ENCODE measurements at regions not wholly inside any gene's neighbourhood (a gene's known extent, or its start where the extent isn't known, plus 50 kb on each side); places are given as distances from the start of the nearest gene placed in this dataset.

GRCh38 chr10:52877451-52877850, 104.9 kb upstream of the MBL2 start:
- WGBS, 2 donors (ENCODE audit: extremely low coverage in 2 of 2, insufficient read length in 2 of 2, insufficient replicate concordance in 1 of 2): no CpG with 5 or more reads among the region's 4 CpGs
- Histone ChIP-seq H2BK15ac (ENCODE audit: low read length) (no peak overlapping the region), H4K91ac (ENCODE audit: low read depth, low read length, poor library complexity) (no peak overlapping the region), H3K18ac (ENCODE audit: low read length) (no peak overlapping the region), H3K36me3 (replicated peaks in 1 of 2; ENCODE audit: control insufficient read depth in 2 of 2, insufficient read depth in 2 of 2, low read length in 2 of 2) (no peaks in the 10 kb centered on the region), H2BK120ac (ENCODE audit: low read depth, low read length) (no peak overlapping the region), H3K4ac (ENCODE audit: low read length) (no peak overlapping the region), H2AK5ac (ENCODE audit: low read depth, low read length) (no peak overlapping the region), H3K23ac (ENCODE audit: low read depth, low read length, poor library complexity) (no peak overlapping the region), H3K9me3 (replicated peaks in 1 of 2; ENCODE audit: control insufficient read depth in 2 of 2, insufficient read depth in 1 of 2, low read depth in 1 of 2, low read length in 2 of 2) (no peaks in the 10 kb centered on the region), H3K9ac (ENCODE audit: low read depth, low read length, poor library complexity) (no peak overlapping the region), H2BK5ac (ENCODE audit: low read length) (no peak overlapping the region), H3K27ac (replicated peaks; ENCODE audit: low read length) (no peak overlapping the region), H2BK12ac (ENCODE audit: low read length) (no peak overlapping the region), H3K4me3 (ENCODE audit: low read length in 2 of 2) (no peak overlapping the region), H3K27me3 (ENCODE audit: control insufficient read depth in 3 of 3, insufficient read depth in 3 of 3, low read depth in 1 of 3, low read length in 3 of 3) (no peaks in the 10 kb centered on the region), H3K4me1 (ENCODE audit: control insufficient read depth in 2 of 2, insufficient read depth in 1 of 2, low read depth in 1 of 2, low read length in 2 of 2) (peaks cover 0 to 13% of the 10 kb centered on the region in 2 donors), H3K4me2 (ENCODE audit: insufficient read depth, low read length, poor library complexity, severe bottlenecking) (no peak overlapping the region), H3K14ac (ENCODE audit: low read length) (no peak overlapping the region), H2AFZ (ENCODE audit: low read length) (no peak overlapping the region), H3K79me1 (ENCODE audit: low read depth, low read length) (no peaks in the 10 kb centered on the region), H4K8ac (ENCODE audit: low read depth, low read length) (no peak overlapping the region)
- no peak for DNase-seq (ENCODE audit: low spot score)

GRCh38 chr10:52875336-52875735, 102.8 kb upstream of the MBL2 start:
- no peak overlapping the region for H3K14ac ChIP-seq (ENCODE audit: low read length)
- no peak overlapping the region for H3K4me2 ChIP-seq (ENCODE audit: insufficient read depth, low read length, poor library complexity, severe bottlenecking)
- H4K91ac ChIP-seq (ENCODE audit: low read depth, low read length, poor library complexity): no peak overlapping the region
- no peaks in the 10 kb centered on the region for H3K27me3 ChIP-seq (ENCODE audit: control insufficient read depth in 3 of 3, insufficient read depth in 3 of 3, low read depth in 1 of 3, low read length in 3 of 3)
- H3K9ac ChIP-seq (ENCODE audit: low read depth, low read length, poor library complexity): no peak overlapping the region
- H2BK15ac ChIP-seq (ENCODE audit: low read length): no peak overlapping the region
- H2AK5ac ChIP-seq (ENCODE audit: low read depth, low read length): no peak overlapping the region
- H3K23ac ChIP-seq (ENCODE audit: low read depth, low read length, poor library complexity): no peak overlapping the region
- WGBS, 2 donors (ENCODE audit: extremely low coverage in 2 of 2, insufficient read length in 2 of 2, insufficient replicate concordance in 1 of 2): no CpG with 5 or more reads among the region's 2 CpGs
- H2BK12ac ChIP-seq (ENCODE audit: low read length): no peak overlapping the region
- H3K36me3 ChIP-seq (replicated peaks in 1 of 2; ENCODE audit: control insufficient read depth in 2 of 2, insufficient read depth in 2 of 2, low read length in 2 of 2): no peaks in the 10 kb centered on the region
- no peak overlapping the region for H3K4ac ChIP-seq (ENCODE audit: low read length)
- H3K79me1 ChIP-seq (ENCODE audit: low read depth, low read length): no peaks in the 10 kb centered on the region
- peaks cover 0 to 3% of the 10 kb centered on the region in 2 donors for H3K9me3 ChIP-seq (replicated peaks in 1 of 2; ENCODE audit: control insufficient read depth in 2 of 2, insufficient read depth in 1 of 2, low read depth in 1 of 2, low read length in 2 of 2)
- H2BK5ac ChIP-seq (ENCODE audit: low read length): no peak overlapping the region
- no peak overlapping the region for H4K8ac ChIP-seq (ENCODE audit: low read depth, low read length)
- H3K4me3 ChIP-seq (ENCODE audit: low read length in 2 of 2): no peak overlapping the region
- no peak overlapping the region for H2BK120ac ChIP-seq (ENCODE audit: low read depth, low read length)
- no peak overlapping the region for H2AFZ ChIP-seq (ENCODE audit: low read length)
- H3K4me1 ChIP-seq (ENCODE audit: control insufficient read depth in 2 of 2, insufficient read depth in 1 of 2, low read depth in 1 of 2, low read length in 2 of 2): peaks cover 0 to 16% of the 10 kb centered on the region in 2 donors
- DNase-seq (ENCODE audit: low spot score): no peak
- no peak overlapping the region for H3K18ac ChIP-seq (ENCODE audit: low read length)
- H3K27ac ChIP-seq (replicated peaks; ENCODE audit: low read length): no peak overlapping the region

- H3K9ac ChIP-seq (ENCODE audit: low read depth, low read length, poor library complexity): no peak overlapping the region
- DNase-seq (ENCODE audit: low spot score): no peak
- no peak overlapping the region for H2BK15ac ChIP-seq (ENCODE audit: low read length)
- H3K4me3 ChIP-seq (ENCODE audit: low read length in 2 of 2): no peak overlapping the region
- H3K4ac ChIP-seq (ENCODE audit: low read length): no peak overlapping the region
- H3K14ac ChIP-seq (ENCODE audit: low read length): no peak overlapping the region
- no peak overlapping the region for H4K91ac ChIP-seq (ENCODE audit: low read depth, low read length, poor library complexity)
- H2AFZ ChIP-seq (ENCODE audit: low read length): no peak overlapping the region
- no peak overlapping the region for H2BK12ac ChIP-seq (ENCODE audit: low read length)
- H2AK5ac ChIP-seq (ENCODE audit: low read depth, low read length): no peak overlapping the region
- no peaks in the 10 kb centered on the region for H3K79me1 ChIP-seq (ENCODE audit: low read depth, low read length)
- no peak overlapping the region for H3K27ac ChIP-seq (replicated peaks; ENCODE audit: low read length)
- H3K18ac ChIP-seq (ENCODE audit: low read length): no peak overlapping the region
- H3K36me3 ChIP-seq (replicated peaks in 1 of 2; ENCODE audit: control insufficient read depth in 2 of 2, insufficient read depth in 2 of 2, low read length in 2 of 2): no peaks in the 10 kb centered on the region
- no peak overlapping the region for H3K4me2 ChIP-seq (ENCODE audit: insufficient read depth, low read length, poor library complexity, severe bottlenecking)
- H4K8ac ChIP-seq (ENCODE audit: low read depth, low read length): no peak overlapping the region
- H2BK5ac ChIP-seq (ENCODE audit: low read length): no peak overlapping the region
- H3K23ac ChIP-seq (ENCODE audit: low read depth, low read length, poor library complexity): no peak overlapping the region
- peaks cover 0 to 13% of the 10 kb centered on the region in 2 donors for H3K4me1 ChIP-seq (ENCODE audit: control insufficient read depth in 2 of 2, insufficient read depth in 1 of 2, low read depth in 1 of 2, low read length in 2 of 2)
- WGBS, 2 donors (ENCODE audit: extremely low coverage in 2 of 2, insufficient read length in 2 of 2, insufficient replicate concordance in 1 of 2): 100% methylated on average over 2 of the region's 4 CpGs; no CpG with 5 or more reads in 1 of the 2 donors
- H3K9me3 ChIP-seq (replicated peaks in 1 of 2; ENCODE audit: control insufficient read depth in 2 of 2, insufficient read depth in 1 of 2, low read depth in 1 of 2, low read length in 2 of 2): peaks cover 0 to 3% of the 10 kb centered on the region in 2 donors
- H3K27me3 ChIP-seq (ENCODE audit: control insufficient read depth in 3 of 3, insufficient read depth in 3 of 3, low read depth in 1 of 3, low read length in 3 of 3): no peaks in the 10 kb centered on the region
- no peak overlapping the region for H2BK120ac ChIP-seq (ENCODE audit: low read depth, low read length)
Measured at GRCh38 chr10:52874581-52874980, 102.0 kb upstream of the MBL2 start.

GRCh38 chr10:52871191-52871843, 98.7 kb upstream of the MBL2 start:
- Histone ChIP-seq H3K27me3 (ENCODE audit: control insufficient read depth in 3 of 3, insufficient read depth in 3 of 3, low read depth in 1 of 3, low read length in 3 of 3) (no peaks in the 10 kb centered on the region), H3K4me2 (ENCODE audit: insufficient read depth, low read length, poor library complexity, severe bottlenecking) (no peak overlapping the region), H3K4me1 (ENCODE audit: control insufficient read depth in 2 of 2, insufficient read depth in 1 of 2, low read depth in 1 of 2, low read length in 2 of 2) (peaks cover 0 to 13% of the 10 kb centered on the region in 2 donors), H2BK12ac (ENCODE audit: low read length) (no peak overlapping the region), H2AK5ac (ENCODE audit: low read depth, low read length) (no peak overlapping the region), H3K27ac (replicated peaks; ENCODE audit: low read length) (no peak overlapping the region), H3K23ac (ENCODE audit: low read depth, low read length, poor library complexity) (no peak overlapping the region), H3K4me3 (ENCODE audit: low read length in 2 of 2) (no peak overlapping the region), H4K8ac (ENCODE audit: low read depth, low read length) (no peak overlapping the region), H3K79me1 (ENCODE audit: low read depth, low read length) (no peaks in the 10 kb centered on the region), H3K18ac (ENCODE audit: low read length) (peak overlapping the region; percentile 15), H4K91ac (ENCODE audit: low read depth, low read length, poor library complexity) (no peak overlapping the region), H3K9ac (ENCODE audit: low read depth, low read length, poor library complexity) (no peak overlapping the region), H3K36me3 (replicated peaks in 1 of 2; ENCODE audit: control insufficient read depth in 2 of 2, insufficient read depth in 2 of 2, low read length in 2 of 2) (no peaks in the 10 kb centered on the region), H2BK120ac (ENCODE audit: low read depth, low read length) (no peak overlapping the region), H2BK15ac (ENCODE audit: low read length) (no peak overlapping the region), H2AFZ (ENCODE audit: low read length) (peak overlapping the region; percentile 57), H3K4ac (ENCODE audit: low read length) (no peak overlapping the region), H2BK5ac (ENCODE audit: low read length) (no peak overlapping the region), H3K9me3 (replicated peaks in 1 of 2; ENCODE audit: control insufficient read depth in 2 of 2, insufficient read depth in 1 of 2, low read depth in 1 of 2, low read length in 2 of 2) (peaks cover 5 to 10% of the 10 kb centered on the region in 2 donors), H3K14ac (ENCODE audit: low read length) (no peak overlapping the region)
- WGBS, 2 donors (ENCODE audit: extremely low coverage in 2 of 2, insufficient read length in 2 of 2, insufficient replicate concordance in 1 of 2): no CpG with 5 or more reads among the region's 24 CpGs
- no peak for DNase-seq (ENCODE audit: low spot score)
